GM13977 (cell line): ENCODE measurements at regions not wholly inside any gene's neighbourhood (a gene's known extent, or its start where the extent isn't known, plus 50 kb on each side); places are given as distances from the start of the nearest gene placed in this dataset.
"Not testable (repeated sequence)": the region's sequence is repeated elsewhere in the genome, so short reads cannot be mapped to it uniquely, and the experiment has no call there.

ENCODE experiments used
- DNase-seq: peaks from one replicate; pipeline ENCODE4 v3.0.0; 2012; ENCODE audit warnings: low spot score
- CTCF ChIP-seq: IDR thresholded peaks from 2 replicates; pipeline ENCODE4 v1.5.1; 2012; ENCODE audit warnings: mild to moderate bottlenecking, control low read depth; ENCODE audit not compliant: insufficient read depth; ENCODE audit errors: extremely low read depth, missing control alignments
- in situ Hi-C: fragments of 300-500 bp; cut with MboI; formaldehyde crosslinking; loops from one replicate; pipeline ENCODE4 v1.12.0; 2022; ENCODE audit warnings: low sequenced_read_pairs, low pct_unique_long_range_greater_than_20kb, mixed read lengths, inconsistent platforms; ENCODE audit not compliant: unreplicated experiment

GRCh38 chr6:4433199-4433598 lies 297.8 kb upstream of the ECI2 start:
- in situ Hi-C loops, result no loop called here
- TF ChIP-seq CTCF, result no peak
- DNase-seq, result no peak

GRCh38 chr6:4426968-4427367 lies 291.6 kb upstream of the ECI2 start:
- no peak for DNase-seq
- in situ Hi-C loops, result no loop called here
- no peak for TF ChIP-seq CTCF

GRCh38 chr6:4421837-4422236 lies 286.5 kb upstream of the ECI2 start:
- TF ChIP-seq CTCF, result no peak
- in situ Hi-C loops, result no loop called here
- DNase-seq, result no peak

- in situ Hi-C loops, result no loop called here
- no peak for TF ChIP-seq CTCF
- DNase-seq, result no peak
These were observed 284.9 kb upstream of the ECI2 start for GRCh38 chr6:4420160-4420865.

GRCh38 chr6:4415549-4415948 lies 280.2 kb upstream of the ECI2 start:
- in situ Hi-C loops, result no loop called here
- TF ChIP-seq CTCF, result no peak

GRCh38 chr6:4414078-4414477 lies 278.7 kb upstream of the ECI2 start:
- DNase-seq, in situ Hi-C loops: not testable (repeated sequence)

More at GRCh38 chr6:4415549-4415948, 280.2 kb upstream of the ECI2 start:
- DNase-seq, result no peak

- TF ChIP-seq CTCF, result no peak
- no peak for DNase-seq
- in situ Hi-C loops, result no loop called here
These were observed 277.7 kb upstream of the ECI2 start for GRCh38 chr6:4413073-4413472.
